Lung microvascular endothelial cell (primary cell): ENCODE measurements at regions not wholly inside any gene's neighbourhood (a gene's known extent, or its start where the extent isn't known, plus 50 kb on each side); places are given as distances from the start of the nearest gene placed in this dataset.
A peak's percentile ranks its signal among the peaks of the same experiment; 100 is the strongest.

Experiments used
- DNase-seq, 2 donors: peaks; one replicate each; pipeline versions ENCODE4 v3.0.0 to v3.0.0-alpha.2; 2010; ENCODE audit warnings: low read depth in 2 of 2

GRCh38 chr2:207444756-207445155 lies 85.0 kb upstream of the CREB1 start:
- no peak for DNase-seq

- no peak for DNase-seq
Observed at GRCh38 chr2:207446653-207447052, 83.1 kb upstream of the CREB1 start.

GRCh38 chr2:207448006-207448405 lies 81.8 kb upstream of the CREB1 start:
- no peak for DNase-seq

- no peak for DNase-seq
Observed at GRCh38 chr2:207449642-207450165, 80.1 kb upstream of the CREB1 start.

GRCh38 chr2:207450186-207450585 lies 79.6 kb upstream of the CREB1 start:
- no peak for DNase-seq

GRCh38 chr2:207458582-207458981 lies 71.2 kb upstream of the CREB1 start:
- DNase-seq = no peak

- no peak for DNase-seq
Observed at GRCh38 chr2:207459990-207460757, 69.6 kb upstream of the CREB1 start.

- no peak for DNase-seq
Observed at GRCh38 chr2:207463433-207463832, 66.3 kb upstream of the CREB1 start.

GRCh38 chr2:207464007-207464406 lies 65.8 kb upstream of the CREB1 start:
- no peak for DNase-seq

- no peak for DNase-seq
Observed at GRCh38 chr2:207465894-207466293, 63.9 kb upstream of the CREB1 start.

- peak in 1 of 2 donors; percentile 51 for DNase-seq
Observed at GRCh38 chr2:207467716-207468347, 61.9 kb upstream of the CREB1 start.

GRCh38 chr2:207468488-207468887 lies 61.3 kb upstream of the CREB1 start:
- DNase-seq = no peak

GRCh38 chr2:207469451-207469850 lies 60.3 kb upstream of the CREB1 start:
- DNase-seq = no peak

- no peak for DNase-seq
Observed at GRCh38 chr2:207469943-207470729, 59.6 kb upstream of the CREB1 start.

- no peak for DNase-seq
Observed at GRCh38 chr2:207471261-207471660, 58.5 kb upstream of the CREB1 start.

GRCh38 chr2:207472343-207473048 lies 57.3 kb upstream of the CREB1 start:
- DNase-seq = no peak

GRCh38 chr2:207473049-207473930 lies 56.5 kb upstream of the CREB1 start:
- peak; percentile 88 to 91 for DNase-seq

GRCh38 chr2:207473931-207474235 lies 55.9 kb upstream of the CREB1 start:
- no peak for DNase-seq

- DNase-seq = peak; percentile 58 to 75
Observed at GRCh38 chr2:207474863-207475485, 54.8 kb upstream of the CREB1 start.

- no peak for DNase-seq
Observed at GRCh38 chr2:207475546-207475945, 54.2 kb upstream of the CREB1 start.
